OCI-LY7 (cell line): ENCODE measurements at regions not wholly inside any gene's neighbourhood (a gene's known extent, or its start where the extent isn't known, plus 50 kb on each side); places are given as distances from the start of the nearest gene placed in this dataset.

ENCODE experiments used
- BruUV-seq: library from RNA; stranded (reverse); fragments of 400-500 nt; replicated peaks from 2 replicates; lab custom pipeline; 2021; lab: Mats Ljungman, UMichigan
- CTCF ChIA-PET: fragments of 300-600 bp; sonication (Branson Sonifier 250); formaldehyde crosslinking; loops from one replicate; lab custom pipeline; 2022; ENCODE audit warnings: antibody characterized with exemption; ENCODE audit not compliant: unreplicated experiment; lab: Charles Lee
- POLR2A ChIA-PET: fragments of 300-600 bp; sonication (Branson Sonifier 250); formaldehyde crosslinking; loops from one replicate; lab custom pipeline; 2022; ENCODE audit warnings: antibody characterized with exemption; lab: Charles Lee
- DNase-seq: peaks from one replicate; pipeline ENCODE4 v3.0.0-alpha.2; 2015; ENCODE audit warnings: low spot score
- H2AFZ ChIP-seq: fragments of 200-600 bp; sonication (generic), shearing (Covaris generic); 2 replicates; pipeline ENCODE4 v1.6.1; 2014; ENCODE audit warnings: mild to moderate bottlenecking, antibody characterized with exemption, low read length, moderate library complexity
- H3K27ac ChIP-seq: fragments of 200-600 bp; sonication (generic); 2 replicates; pipeline ENCODE4 v1.5.1; 2014; ENCODE audit warnings: mixed run types, low read depth, mild to moderate bottlenecking, moderate library complexity, low read length, inconsistent platforms; ENCODE audit not compliant: poor library complexity, severe bottlenecking
- H3K36me3 ChIP-seq: fragments of 200-600 bp; sonication (generic); 2 replicates; pipeline ENCODE4 v1.6.1; 2014; ENCODE audit warnings: mild to moderate bottlenecking, antibody characterized with exemption, low read length, moderate library complexity, mixed read lengths; ENCODE audit not compliant: insufficient read depth
- H3K4me1 ChIP-seq: fragments of 200-600 bp; sonication (generic); 2 replicates; pipeline ENCODE4 v1.5.1; 2014; ENCODE audit warnings: mild to moderate bottlenecking, low read length; ENCODE audit not compliant: insufficient read depth, poor library complexity, severe bottlenecking
- H3K4me2 ChIP-seq: fragments of 200-600 bp; sonication (generic); 2 replicates; pipeline ENCODE4 v1.6.1; 2014; ENCODE audit warnings: mild to moderate bottlenecking, low read length
- H3K4me3 ChIP-seq: fragments of 200-600 bp; sonication (generic); 2 replicates; pipeline ENCODE4 v1.5.1; 2014; ENCODE audit warnings: mild to moderate bottlenecking, low read depth, low read length; ENCODE audit not compliant: poor library complexity, severe bottlenecking
- H3K79me2 ChIP-seq: fragments of 200-600 bp; sonication (generic); 2 replicates; pipeline ENCODE4 v1.6.1; 2016; ENCODE audit warnings: low read depth, mild to moderate bottlenecking, low read length, moderate library complexity, mixed read lengths; ENCODE audit not compliant: insufficient read depth
- H3K9me2 ChIP-seq: fragments of 200-600 bp; sonication (generic); 2 replicates; pipeline ENCODE4 v1.6.1; 2016; ENCODE audit warnings: mild to moderate bottlenecking, low read length, mixed read lengths; ENCODE audit not compliant: insufficient read depth
- H3K9me3 ChIP-seq: fragments of 200-600 bp; sonication (generic); 2 replicates; pipeline ENCODE4 v1.6.1; 2014; ENCODE audit warnings: mild to moderate bottlenecking, mixed run types, low read length, mixed read lengths
- H4K20me1 ChIP-seq: fragments of 200-600 bp; sonication (generic); 2 replicates; pipeline ENCODE4 v1.6.1; 2014; ENCODE audit warnings: mild to moderate bottlenecking, antibody characterized with exemption, low read length, moderate library complexity, mixed read lengths; ENCODE audit not compliant: insufficient read depth
- EZH2phosphoT487 ChIP-seq: fragments of 200-600 bp; sonication (generic); IDR thresholded peaks from 2 replicates; pipeline ENCODE4 v1.6.1; 2018; ENCODE audit warnings: low read depth, borderline replicate concordance, mild to moderate bottlenecking, mixed run types, antibody characterized with exemption, low read length, moderate library complexity, mixed read lengths
- intact Hi-C: fragments of 100-400 bp; cut with micrococcal nuclease; formaldehyde crosslinking; loops from one replicate; pipeline ENCODE4 v1.10.0; 2022; ENCODE audit not compliant: unreplicated experiment
- TF ChIP-seq, protein P1 (sequence below): fragments of 200-600 bp; sonication (generic); conservative IDR thresholded peaks from 2 replicates; pipeline ENCODE4 v1.5.1; 2014; ENCODE audit warnings: mild to moderate bottlenecking, antibody characterized with exemption, low read length, moderate library complexity, mixed read lengths

DNA sequence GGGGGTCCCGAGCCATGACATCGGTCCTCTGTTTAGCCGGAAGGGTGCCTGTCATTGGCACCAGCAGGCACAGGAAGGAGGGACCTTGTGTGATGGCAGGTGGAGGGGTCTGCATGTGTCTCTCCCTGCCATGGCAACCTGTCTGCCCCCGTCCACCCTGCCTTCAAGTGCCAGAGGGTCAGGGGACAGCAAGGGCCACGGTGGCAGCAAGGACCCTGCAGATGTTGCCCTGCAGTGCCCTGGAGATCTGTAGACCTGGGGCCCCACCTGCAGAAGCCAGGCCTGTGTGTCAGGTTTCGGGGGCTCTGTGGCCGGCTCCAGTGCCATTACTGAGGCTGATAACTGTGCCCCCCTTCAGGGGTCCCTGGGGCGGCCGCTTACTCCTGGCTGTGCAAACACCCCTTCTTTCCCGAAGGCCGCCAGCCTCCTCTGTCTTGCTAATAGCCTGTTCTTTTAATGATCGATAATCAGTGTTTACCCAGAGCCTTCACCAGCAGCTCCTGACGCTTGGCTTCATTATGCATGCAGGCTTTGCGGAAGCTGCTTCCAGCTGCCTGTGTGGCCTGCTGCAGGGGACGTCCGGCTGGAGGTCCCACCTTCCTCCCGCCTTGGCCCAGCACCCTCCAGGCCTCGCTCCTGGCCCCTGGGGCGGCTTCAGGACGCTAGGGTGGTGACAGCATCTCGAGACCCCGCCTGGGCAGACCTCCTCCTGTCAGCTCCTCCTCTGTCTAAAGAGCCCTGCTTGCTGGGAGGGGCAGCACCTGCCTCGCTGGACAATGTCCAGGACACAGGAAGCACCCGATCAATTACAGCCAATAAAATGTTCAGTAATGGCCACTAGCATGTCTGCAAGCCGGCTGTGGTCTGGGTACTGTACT is 153.0 kb downstream of the KIF26A start:
- ChIA-PET CTCF (no interaction called here), POLR2A (no interaction called here)
- no peak overlapping the region for H3K27ac ChIP-seq
- H3K79me2 ChIP-seq, result no peaks in the 10 kb centered on the region
- no peak overlapping the region for H3K4me2 ChIP-seq
- TF ChIP-seq, protein P1, sequence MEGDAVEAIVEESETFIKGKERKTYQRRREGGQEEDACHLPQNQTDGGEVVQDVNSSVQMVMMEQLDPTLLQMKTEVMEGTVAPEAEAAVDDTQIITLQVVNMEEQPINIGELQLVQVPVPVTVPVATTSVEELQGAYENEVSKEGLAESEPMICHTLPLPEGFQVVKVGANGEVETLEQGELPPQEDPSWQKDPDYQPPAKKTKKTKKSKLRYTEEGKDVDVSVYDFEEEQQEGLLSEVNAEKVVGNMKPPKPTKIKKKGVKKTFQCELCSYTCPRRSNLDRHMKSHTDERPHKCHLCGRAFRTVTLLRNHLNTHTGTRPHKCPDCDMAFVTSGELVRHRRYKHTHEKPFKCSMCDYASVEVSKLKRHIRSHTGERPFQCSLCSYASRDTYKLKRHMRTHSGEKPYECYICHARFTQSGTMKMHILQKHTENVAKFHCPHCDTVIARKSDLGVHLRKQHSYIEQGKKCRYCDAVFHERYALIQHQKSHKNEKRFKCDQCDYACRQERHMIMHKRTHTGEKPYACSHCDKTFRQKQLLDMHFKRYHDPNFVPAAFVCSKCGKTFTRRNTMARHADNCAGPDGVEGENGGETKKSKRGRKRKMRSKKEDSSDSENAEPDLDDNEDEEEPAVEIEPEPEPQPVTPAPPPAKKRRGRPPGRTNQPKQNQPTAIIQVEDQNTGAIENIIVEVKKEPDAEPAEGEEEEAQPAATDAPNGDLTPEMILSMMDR, result no peak
- TF ChIP-seq EZH2phosphoT487, result no peak
- BruUV-seq, result no TSS peak
- H3K9me3 ChIP-seq, result no peaks in the 10 kb centered on the region
- no peaks in the 10 kb centered on the region for H3K36me3 ChIP-seq
- H2AFZ ChIP-seq, result no peak overlapping the region
- intact Hi-C loops, result no loop called here
- no peaks in the 10 kb centered on the region for H3K4me1 ChIP-seq
- H3K9me2 ChIP-seq, result no peaks in the 10 kb centered on the region
- no peaks in the 10 kb centered on the region for H4K20me1 ChIP-seq
- H3K4me3 ChIP-seq, result no peak overlapping the region
- no peak for DNase-seq

DNA sequence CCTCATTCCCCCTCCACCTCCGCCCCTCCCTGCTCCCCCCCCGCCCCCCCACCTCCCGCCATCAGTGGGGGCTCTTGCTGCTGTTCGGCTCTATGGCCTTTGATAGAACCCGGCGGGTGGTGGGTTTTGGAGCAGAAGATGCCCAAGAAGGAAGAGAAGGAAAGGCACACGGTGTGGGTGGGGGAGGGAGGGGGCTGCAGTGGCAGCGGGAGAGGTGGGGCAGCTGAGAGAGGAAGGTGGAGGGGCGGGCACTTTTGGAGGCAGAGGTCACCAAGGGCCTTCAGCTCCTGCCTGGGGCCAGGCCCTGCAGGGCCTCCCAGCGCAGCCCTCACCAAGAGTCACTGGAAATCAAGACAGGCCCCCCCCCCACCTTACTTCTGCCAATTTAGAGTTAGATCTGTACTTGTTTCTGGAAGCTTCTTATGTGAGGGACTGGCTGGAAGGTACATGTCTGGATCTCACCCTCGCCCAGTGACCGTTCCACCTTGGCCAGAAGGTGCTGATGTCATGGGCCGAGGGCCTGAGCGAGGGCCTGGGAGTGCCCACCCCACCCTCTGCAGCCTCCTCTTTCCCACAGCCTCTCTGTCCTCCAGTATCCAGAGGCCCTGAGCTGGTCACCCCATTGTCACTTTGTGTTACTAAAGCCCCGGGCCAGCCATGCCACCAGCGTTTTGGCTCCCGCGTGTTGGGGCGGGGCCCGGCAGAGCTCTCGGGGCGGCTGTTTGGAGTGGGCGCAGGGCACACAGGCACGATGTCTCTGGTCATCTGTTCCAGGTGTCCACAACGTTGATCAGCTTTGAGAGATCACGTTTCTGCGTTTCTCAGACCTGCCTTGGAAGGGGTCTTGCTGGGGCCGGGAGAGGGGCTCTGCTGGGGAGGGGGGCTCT is 153.9 kb downstream of the KIF26A start:
- no peaks in the 10 kb centered on the region for H3K9me2 ChIP-seq
- ChIA-PET CTCF (no interaction called here), POLR2A (no interaction called here)
- H3K36me3 ChIP-seq, result no peaks in the 10 kb centered on the region
- no peak overlapping the region for H3K4me3 ChIP-seq
- H2AFZ ChIP-seq, result no peak overlapping the region
- no peaks in the 10 kb centered on the region for H3K4me1 ChIP-seq
- TF ChIP-seq, protein P1, result no peak
- TF ChIP-seq EZH2phosphoT487, result no peak
- no peak for DNase-seq
- H4K20me1 ChIP-seq, result no peaks in the 10 kb centered on the region
- H3K79me2 ChIP-seq, result no peaks in the 10 kb centered on the region
- intact Hi-C loops, result no loop called here
- no peaks in the 10 kb centered on the region for H3K9me3 ChIP-seq
- no TSS peak for BruUV-seq
- no peak overlapping the region for H3K4me2 ChIP-seq
- no peak overlapping the region for H3K27ac ChIP-seq
